ENCODE measurements at regions not wholly inside any gene's neighbourhood (a gene's known extent, or its start where the extent isn't known, plus 50 kb on each side); places are given as distances from the start of the nearest gene placed in this dataset.

DNA sequence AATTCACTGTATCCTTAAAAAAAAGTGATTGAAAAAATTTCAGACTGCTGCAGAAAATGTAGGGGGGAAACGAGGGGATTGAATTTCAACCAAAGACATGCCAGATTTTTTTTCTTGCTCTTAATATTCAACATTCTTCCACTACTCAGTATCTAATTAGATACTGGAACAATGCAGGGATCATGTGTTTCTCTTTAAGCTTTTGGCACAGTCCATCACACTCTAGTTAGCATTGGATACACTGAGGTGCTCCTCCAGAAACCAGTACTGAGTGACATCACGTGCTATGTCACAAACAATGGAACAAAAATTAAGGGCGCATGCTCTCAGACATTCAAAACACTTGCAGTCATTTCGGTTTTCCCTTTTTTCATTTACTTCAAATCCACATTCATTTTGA, 298.6 kb upstream of the PSMD7 start:
- DNase-seq, result no peak
- ATAC-seq, result no peak
- H3K4me3 ChIP-seq, result no peak overlapping the region
- H3K9me3 ChIP-seq, result no peaks in the 10 kb centered on the region
- WGBS (ENCODE audit: insufficient coverage, low coverage, low lambda C conversion rate, missing lambda C conversion rate), result 59% methylated on average over 4 of the region's 4 CpGs
- H3K27me3 ChIP-seq, result no peaks in the 10 kb centered on the region
- H3K4me1 ChIP-seq, result no peaks in the 10 kb centered on the region
- intact Hi-C loops (cut with DNase I), result no loop called here
- H3K27ac ChIP-seq, result no peak overlapping the region
- H3K36me3 ChIP-seq, result no peaks in the 10 kb centered on the region
- TF ChIP-seq POLR2A (IDR thresholded peaks at IDR 0.05), result no peak
- TF ChIP-seq, protein P1, sequence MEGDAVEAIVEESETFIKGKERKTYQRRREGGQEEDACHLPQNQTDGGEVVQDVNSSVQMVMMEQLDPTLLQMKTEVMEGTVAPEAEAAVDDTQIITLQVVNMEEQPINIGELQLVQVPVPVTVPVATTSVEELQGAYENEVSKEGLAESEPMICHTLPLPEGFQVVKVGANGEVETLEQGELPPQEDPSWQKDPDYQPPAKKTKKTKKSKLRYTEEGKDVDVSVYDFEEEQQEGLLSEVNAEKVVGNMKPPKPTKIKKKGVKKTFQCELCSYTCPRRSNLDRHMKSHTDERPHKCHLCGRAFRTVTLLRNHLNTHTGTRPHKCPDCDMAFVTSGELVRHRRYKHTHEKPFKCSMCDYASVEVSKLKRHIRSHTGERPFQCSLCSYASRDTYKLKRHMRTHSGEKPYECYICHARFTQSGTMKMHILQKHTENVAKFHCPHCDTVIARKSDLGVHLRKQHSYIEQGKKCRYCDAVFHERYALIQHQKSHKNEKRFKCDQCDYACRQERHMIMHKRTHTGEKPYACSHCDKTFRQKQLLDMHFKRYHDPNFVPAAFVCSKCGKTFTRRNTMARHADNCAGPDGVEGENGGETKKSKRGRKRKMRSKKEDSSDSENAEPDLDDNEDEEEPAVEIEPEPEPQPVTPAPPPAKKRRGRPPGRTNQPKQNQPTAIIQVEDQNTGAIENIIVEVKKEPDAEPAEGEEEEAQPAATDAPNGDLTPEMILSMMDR (IDR thresholded peaks at IDR 0.05), result no peak

DNA sequence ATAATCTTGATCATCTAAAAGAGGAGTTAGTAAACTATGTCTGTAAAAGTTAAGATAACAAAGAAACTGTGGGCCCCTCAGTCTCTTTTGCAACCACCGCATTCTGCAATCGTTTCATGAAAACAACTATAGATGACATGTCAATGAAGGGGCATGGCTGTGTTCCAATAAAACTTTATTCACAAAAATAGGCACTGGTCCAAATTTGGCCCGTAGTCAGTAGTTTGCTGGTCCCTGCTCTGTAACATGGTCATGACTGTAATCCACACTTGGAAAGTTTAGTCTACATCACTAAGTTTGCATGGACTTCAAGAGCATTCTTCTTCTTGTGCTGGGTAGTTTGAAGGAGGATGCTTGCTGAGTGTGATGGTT, 299.3 kb upstream of the PSMD7 start:
- Histone ChIP-seq H3K27ac (no peak overlapping the region), H3K9me3 (no peaks in the 10 kb centered on the region), H3K4me1 (no peaks in the 10 kb centered on the region), H3K4me3 (no peak overlapping the region), H3K27me3 (no peaks in the 10 kb centered on the region), H3K36me3 (no peaks in the 10 kb centered on the region)
- ATAC-seq (no peak), DNase-seq (no peak)
- 72% methylated on average over 3 of the region's 3 CpGs for WGBS (ENCODE audit: insufficient coverage, low coverage, low lambda C conversion rate, missing lambda C conversion rate)
- TF ChIP-seq, protein P1 (IDR thresholded peaks at IDR 0.05), result no peak
- TF ChIP-seq POLR2A (IDR thresholded peaks at IDR 0.05), result no peak
- intact Hi-C loops (cut with DNase I), result no loop called here

- H3K27me3 ChIP-seq, result no peaks in the 10 kb centered on the region
- WGBS (ENCODE audit: insufficient coverage, low coverage, low lambda C conversion rate, missing lambda C conversion rate), result 62% methylated on average over 10 of the region's 11 CpGs
- H3K9me3 ChIP-seq, result no peaks in the 10 kb centered on the region
- H3K27ac ChIP-seq, result no peak overlapping the region
- intact Hi-C loops (cut with DNase I), result no loop called here
- no peaks in the 10 kb centered on the region for H3K4me1 ChIP-seq
- ATAC-seq (no peak), DNase-seq (no peak)
- no peaks in the 10 kb centered on the region for H3K36me3 ChIP-seq
- no peak overlapping the region for H3K4me3 ChIP-seq
- TF ChIP-seq, protein P1 (IDR thresholded peaks at IDR 0.05), result no peak
- no peak for TF ChIP-seq POLR2A (IDR thresholded peaks at IDR 0.05)
Observed at GRCh38 chr16:73996624-73997339, 299.8 kb upstream of the PSMD7 start.

GRCh38 chr16:73993878-73994277, 302.7 kb upstream of the PSMD7 start:
- TF ChIP-seq POLR2A (IDR thresholded peaks at IDR 0.05), result no peak
- TF ChIP-seq, protein P1 (IDR thresholded peaks at IDR 0.05), result no peak
- Histone ChIP-seq H3K36me3 (no peaks in the 10 kb centered on the region), H3K27me3 (no peaks in the 10 kb centered on the region), H3K9me3 (no peaks in the 10 kb centered on the region), H3K4me3 (no peak overlapping the region), H3K27ac (no peak overlapping the region), H3K4me1 (no peaks in the 10 kb centered on the region)
- DNase-seq, result no peak
- intact Hi-C loops (cut with DNase I), result no loop called here
- WGBS (ENCODE audit: insufficient coverage, low coverage, low lambda C conversion rate, missing lambda C conversion rate), result 33% methylated on average over 1 of the region's 1 CpG
- no peak for ATAC-seq

- TF ChIP-seq, protein P1 (IDR thresholded peaks at IDR 0.05), result no peak
- no peak for TF ChIP-seq POLR2A (IDR thresholded peaks at IDR 0.05)
- Histone ChIP-seq H3K27ac (no peak overlapping the region), H3K4me3 (no peak overlapping the region), H3K9me3 (no peaks in the 10 kb centered on the region), H3K27me3 (no peaks in the 10 kb centered on the region), H3K4me1 (no peaks in the 10 kb centered on the region), H3K36me3 (no peaks in the 10 kb centered on the region)
- DNase-seq, result no peak
- no peak for ATAC-seq
- intact Hi-C loops (cut with DNase I), result no loop called here
- WGBS (ENCODE audit: insufficient coverage, low coverage, low lambda C conversion rate, missing lambda C conversion rate), result 76% methylated on average over 5 of the region's 5 CpGs
Observed at GRCh38 chr16:73978407-73978784, 318.2 kb upstream of the PSMD7 start.

Measured in right lobe of liver (tissue), 6 donors.